Calu3 (cell line): ENCODE measurements at regions not wholly inside any gene's neighbourhood (a gene's known extent, or its start where the extent isn't known, plus 50 kb on each side); places are given as distances from the start of the nearest gene placed in this dataset.

ENCODE experiments used
- BruUV-seq: library from RNA; stranded (reverse); fragments of 400-500 nt; replicated peaks from 2 replicates; lab custom pipeline; 2021; lab: Mats Ljungman, UMichigan
- CTCF ChIA-PET: fragments of 300-600 bp; sonication (Branson Sonifier 250); formaldehyde crosslinking; loops from one replicate; lab custom pipeline; 2022; ENCODE audit warnings: antibody characterized with exemption; lab: Charles Lee
- DNase-seq: peaks from one replicate; pipeline ENCODE4 v3.0.0; 2022
- H3K27ac Mint-ChIP-seq: one replicate; pipeline ENCODE4 v1.8.0; 2022; ENCODE audit warnings: mixed read lengths; ENCODE audit not compliant: unreplicated experiment
- H3K27me3 Mint-ChIP-seq: one replicate; pipeline ENCODE4 v1.8.0; 2022; ENCODE audit warnings: mixed read lengths; ENCODE audit not compliant: unreplicated experiment
- H3K36me3 Mint-ChIP-seq: one replicate; pipeline ENCODE4 v1.8.0; 2022; ENCODE audit warnings: mild to moderate bottlenecking, moderate library complexity, mixed read lengths; ENCODE audit not compliant: insufficient read depth, unreplicated experiment
- H3K4me1 Mint-ChIP-seq: one replicate; pipeline ENCODE4 v1.8.0; 2022; ENCODE audit warnings: mild to moderate bottlenecking, low read depth, mixed read lengths; ENCODE audit not compliant: unreplicated experiment
- H3K4me3 Mint-ChIP-seq: one replicate; pipeline ENCODE4 v1.8.0; 2022; ENCODE audit warnings: mild to moderate bottlenecking, low read depth, moderate library complexity, mixed read lengths; ENCODE audit not compliant: unreplicated experiment
- H3K9me3 Mint-ChIP-seq: one replicate; pipeline ENCODE4 v1.8.0; 2022; ENCODE audit warnings: low read depth, mixed read lengths; ENCODE audit not compliant: unreplicated experiment
- intact Hi-C: fragments of 100-400 bp; cut with micrococcal nuclease; formaldehyde crosslinking; loops from one replicate; pipeline ENCODE4 v1.10.0; 2022; ENCODE audit not compliant: unreplicated experiment
- TF ChIP-seq, protein P1 (sequence below): fragments of 200-600 bp; IDR thresholded peaks from one replicate; pipeline ENCODE4 v1.8.0; 2022; ENCODE audit warnings: antibody characterized with exemption; ENCODE audit not compliant: unreplicated experiment

DNA sequence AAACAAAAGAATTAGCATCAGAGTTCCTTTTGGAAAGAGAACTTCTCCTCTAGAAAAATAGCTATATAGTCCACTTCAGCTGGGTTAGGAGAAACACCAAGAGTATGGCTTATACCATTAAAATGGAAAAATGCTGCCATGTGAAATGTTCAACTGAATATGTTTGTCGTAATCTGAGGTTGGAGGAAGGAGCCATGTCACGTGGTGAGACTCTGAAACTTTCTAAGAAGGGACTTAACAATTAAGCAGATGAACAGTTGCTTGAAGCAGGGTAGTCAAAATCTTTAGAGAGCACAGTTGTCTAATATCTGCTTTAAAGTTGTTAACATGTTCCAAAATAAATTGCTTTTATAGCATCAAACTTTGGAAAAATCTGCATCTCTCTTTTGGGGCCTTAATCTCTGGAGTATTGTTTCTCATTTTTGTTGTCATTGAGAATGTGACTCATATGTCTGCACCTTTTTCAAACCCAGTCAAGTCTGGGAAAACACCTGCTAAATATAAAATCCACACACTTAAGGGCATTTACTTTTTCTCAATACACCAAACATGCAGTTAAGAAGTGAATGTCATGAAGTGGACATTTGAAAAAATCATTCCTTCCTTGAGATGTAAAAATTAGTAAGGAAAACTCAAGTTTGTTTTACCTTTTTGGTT is 168.8 kb upstream of the PDE5A start:
- no TSS peak for BruUV-seq
- no peak for DNase-seq
- CTCF ChIA-PET: no interaction called here
- no peaks in the 10 kb centered on the region for H3K36me3 Mint-ChIP-seq
- TF ChIP-seq, protein P1, sequence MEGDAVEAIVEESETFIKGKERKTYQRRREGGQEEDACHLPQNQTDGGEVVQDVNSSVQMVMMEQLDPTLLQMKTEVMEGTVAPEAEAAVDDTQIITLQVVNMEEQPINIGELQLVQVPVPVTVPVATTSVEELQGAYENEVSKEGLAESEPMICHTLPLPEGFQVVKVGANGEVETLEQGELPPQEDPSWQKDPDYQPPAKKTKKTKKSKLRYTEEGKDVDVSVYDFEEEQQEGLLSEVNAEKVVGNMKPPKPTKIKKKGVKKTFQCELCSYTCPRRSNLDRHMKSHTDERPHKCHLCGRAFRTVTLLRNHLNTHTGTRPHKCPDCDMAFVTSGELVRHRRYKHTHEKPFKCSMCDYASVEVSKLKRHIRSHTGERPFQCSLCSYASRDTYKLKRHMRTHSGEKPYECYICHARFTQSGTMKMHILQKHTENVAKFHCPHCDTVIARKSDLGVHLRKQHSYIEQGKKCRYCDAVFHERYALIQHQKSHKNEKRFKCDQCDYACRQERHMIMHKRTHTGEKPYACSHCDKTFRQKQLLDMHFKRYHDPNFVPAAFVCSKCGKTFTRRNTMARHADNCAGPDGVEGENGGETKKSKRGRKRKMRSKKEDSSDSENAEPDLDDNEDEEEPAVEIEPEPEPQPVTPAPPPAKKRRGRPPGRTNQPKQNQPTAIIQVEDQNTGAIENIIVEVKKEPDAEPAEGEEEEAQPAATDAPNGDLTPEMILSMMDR: no peak
- intact Hi-C loops: no loop called here
- H3K27ac Mint-ChIP-seq: no peak overlapping the region
- H3K27me3 Mint-ChIP-seq: no peaks in the 10 kb centered on the region
- H3K4me3 Mint-ChIP-seq: no peak overlapping the region
- H3K4me1 Mint-ChIP-seq: peaks cover 73% of the 10 kb centered on the region
- peaks cover 3% of the 10 kb centered on the region for H3K9me3 Mint-ChIP-seq

DNA sequence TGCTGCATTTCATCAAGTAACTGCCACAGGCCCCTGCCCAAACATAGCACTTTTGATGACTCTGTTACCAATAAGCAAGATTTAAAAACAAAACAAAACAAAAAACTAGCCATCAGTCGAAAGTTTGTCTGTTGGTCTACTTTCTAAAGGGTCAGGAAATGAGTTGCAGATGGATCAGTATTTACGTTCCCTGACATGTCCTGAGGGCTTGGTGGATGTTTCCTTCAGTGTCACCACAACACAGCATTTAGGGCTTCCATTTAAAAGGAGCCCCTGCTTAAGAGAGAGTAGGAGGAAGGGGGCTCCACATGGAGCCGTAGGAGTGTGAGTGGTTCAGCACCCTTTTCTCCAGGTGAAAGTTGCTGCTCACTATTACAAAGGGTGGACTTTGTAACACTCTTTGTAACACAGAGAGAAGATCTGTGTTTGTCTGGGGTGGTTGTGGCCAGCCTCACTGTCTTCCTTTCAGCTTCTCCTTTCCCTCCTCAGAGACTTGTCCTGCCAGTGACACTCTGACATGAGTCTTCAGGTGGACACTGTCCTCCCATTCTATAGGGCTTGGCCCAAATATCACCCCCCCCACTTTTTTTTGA is 167.5 kb upstream of the PDE5A start:
- BruUV-seq: no TSS peak
- Mint-ChIP-seq H3K36me3 (no peaks in the 10 kb centered on the region), H3K4me3 (no peak overlapping the region), H3K27ac (peak overlapping the region; percentile 60), H3K4me1 (peaks cover 80% of the 10 kb centered on the region), H3K27me3 (no peaks in the 10 kb centered on the region), H3K9me3 (peaks cover 3% of the 10 kb centered on the region)
- CTCF ChIA-PET: no interaction called here
- intact Hi-C loops: loop anchor here (2.0 kb wide), 1 partner anchor 253 kb away; no protein-coding TSS in a partner anchor
- DNase-seq: no peak
- TF ChIP-seq, protein P1: no peak

DNA sequence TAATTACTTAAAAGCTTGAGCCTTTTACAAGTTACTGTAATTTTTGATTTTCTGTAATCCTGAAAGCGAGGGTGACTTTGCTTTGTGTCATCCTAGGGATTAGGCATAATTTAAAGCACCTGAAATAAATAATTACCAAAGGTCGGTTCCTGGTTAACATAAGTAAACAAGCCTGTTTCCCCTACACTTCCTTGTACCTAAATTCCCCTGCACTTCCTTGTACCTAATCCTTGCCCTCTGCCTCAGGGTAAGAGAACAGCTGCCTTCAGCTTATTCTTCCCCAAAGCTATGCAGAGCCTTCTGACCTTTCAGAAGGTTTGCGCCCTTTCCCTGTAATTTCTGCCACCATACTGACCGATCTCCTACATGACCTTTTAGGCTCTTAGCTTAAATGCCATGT is 166.1 kb upstream of the PDE5A start:
- Mint-ChIP-seq H3K9me3 (peaks cover 3% of the 10 kb centered on the region), H3K4me1 (peaks cover 70% of the 10 kb centered on the region), H3K27ac (peak overlapping the region; percentile 78), H3K4me3 (no peak overlapping the region), H3K36me3 (no peaks in the 10 kb centered on the region), H3K27me3 (no peaks in the 10 kb centered on the region)
- CTCF ChIA-PET: interaction anchor here (1.7 kb wide), 1 partner anchor 166 kb away, joined by 7 read pairs; the partner anchor contains the start of gene PDE5A
- intact Hi-C loops: loop anchor here (2.0 to 5.0 kb wide), 2 partner anchors 78 to 254 kb away; no protein-coding TSS in a partner anchor
- TF ChIP-seq, protein P1: no peak
- peak; percentile 2 for DNase-seq
- BruUV-seq: no TSS peak

DNA sequence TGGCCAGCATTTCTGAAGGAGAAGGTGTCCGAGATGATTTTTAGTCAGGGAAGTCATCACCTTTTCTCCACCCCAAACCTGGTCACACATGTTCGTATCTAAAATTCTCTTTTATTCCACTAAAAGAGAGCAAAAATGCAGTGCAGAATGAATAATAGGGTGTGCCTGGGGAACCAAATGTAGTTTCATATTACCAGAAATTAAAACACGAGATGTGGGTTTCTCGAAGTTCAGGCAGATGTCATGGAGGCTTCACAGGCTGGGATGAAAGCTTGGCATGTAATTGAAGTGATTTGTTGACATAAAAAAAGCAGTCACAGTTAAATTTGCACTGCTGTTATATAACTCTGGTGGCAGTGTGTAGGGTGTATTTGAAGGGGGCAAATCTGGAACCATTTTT is 165.5 kb upstream of the PDE5A start:
- peak overlapping the region; percentile 78 for H3K27ac Mint-ChIP-seq
- TF ChIP-seq, protein P1: no peak
- DNase-seq: no peak
- CTCF ChIA-PET: interaction anchor here (1.7 kb wide), 1 partner anchor 165 kb away, joined by 7 read pairs; the partner anchor contains the start of gene PDE5A
- no peaks in the 10 kb centered on the region for H3K36me3 Mint-ChIP-seq
- H3K9me3 Mint-ChIP-seq: peaks cover 3% of the 10 kb centered on the region
- H3K27me3 Mint-ChIP-seq: no peaks in the 10 kb centered on the region
- no TSS peak for BruUV-seq
- no peak overlapping the region for H3K4me3 Mint-ChIP-seq
- peaks cover 69% of the 10 kb centered on the region for H3K4me1 Mint-ChIP-seq
- intact Hi-C loops: loop anchor here (2.0 to 5.0 kb wide), 2 partner anchors 78 to 255 kb away; no protein-coding TSS in a partner anchor
